ENCODE measurements at regions not wholly inside any gene's neighbourhood (a gene's known extent, or its start where the extent isn't known, plus 50 kb on each side); places are given as distances from the start of the nearest gene placed in this dataset.

DNA sequence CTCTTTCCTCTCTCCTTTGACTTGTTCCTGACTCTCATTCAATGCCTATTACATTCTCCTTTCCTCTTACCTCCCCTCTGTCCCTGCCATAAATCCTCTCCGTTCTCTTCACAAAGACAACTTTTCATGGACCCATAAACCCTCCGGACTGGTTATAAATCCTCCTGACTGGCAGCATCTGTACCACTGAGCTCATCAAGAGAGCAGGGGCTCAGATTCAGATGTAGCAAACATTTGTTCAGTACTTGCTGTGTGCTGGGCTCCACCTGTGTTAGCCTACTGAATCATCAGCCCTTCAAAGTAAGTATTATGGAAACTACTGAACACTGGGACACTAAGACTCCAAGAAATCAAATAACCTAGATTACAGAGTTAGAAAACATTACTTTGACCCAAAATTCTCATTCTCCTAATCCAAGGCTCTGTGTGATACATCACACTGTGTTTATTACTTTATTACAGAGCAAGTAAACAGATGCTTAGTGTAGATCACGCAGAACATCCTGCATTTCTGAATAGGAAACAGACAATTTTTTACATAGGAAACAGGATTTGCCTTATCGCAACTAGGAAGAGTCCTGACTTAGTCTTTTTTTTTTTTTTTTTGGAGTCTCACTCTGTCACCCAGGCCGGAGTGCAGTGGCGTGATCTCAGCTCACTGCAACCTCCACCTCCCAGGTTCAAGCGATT lies 108.6 kb upstream of the PDE1C start:
- H3K4me1 Mint-ChIP-seq (ENCODE audit: low read depth): peaks cover 14% of the 10 kb centered on the region
- no peak overlapping the region for H3K27ac Mint-ChIP-seq (ENCODE audit: unreplicated experiment)
- no peak for DNase-seq (ENCODE audit: low spot score)
- no peak overlapping the region for H3K4me3 Mint-ChIP-seq (ENCODE audit: unreplicated experiment)
- H3K36me3 Mint-ChIP-seq (ENCODE audit: low read depth): peaks cover 2% of the 10 kb centered on the region
- peaks cover 2% of the 10 kb centered on the region for H3K27me3 Mint-ChIP-seq (ENCODE audit: low read depth)
- no peaks in the 10 kb centered on the region for H3K9me3 Mint-ChIP-seq (ENCODE audit: low read depth)
- TF ChIP-seq, protein P1, sequence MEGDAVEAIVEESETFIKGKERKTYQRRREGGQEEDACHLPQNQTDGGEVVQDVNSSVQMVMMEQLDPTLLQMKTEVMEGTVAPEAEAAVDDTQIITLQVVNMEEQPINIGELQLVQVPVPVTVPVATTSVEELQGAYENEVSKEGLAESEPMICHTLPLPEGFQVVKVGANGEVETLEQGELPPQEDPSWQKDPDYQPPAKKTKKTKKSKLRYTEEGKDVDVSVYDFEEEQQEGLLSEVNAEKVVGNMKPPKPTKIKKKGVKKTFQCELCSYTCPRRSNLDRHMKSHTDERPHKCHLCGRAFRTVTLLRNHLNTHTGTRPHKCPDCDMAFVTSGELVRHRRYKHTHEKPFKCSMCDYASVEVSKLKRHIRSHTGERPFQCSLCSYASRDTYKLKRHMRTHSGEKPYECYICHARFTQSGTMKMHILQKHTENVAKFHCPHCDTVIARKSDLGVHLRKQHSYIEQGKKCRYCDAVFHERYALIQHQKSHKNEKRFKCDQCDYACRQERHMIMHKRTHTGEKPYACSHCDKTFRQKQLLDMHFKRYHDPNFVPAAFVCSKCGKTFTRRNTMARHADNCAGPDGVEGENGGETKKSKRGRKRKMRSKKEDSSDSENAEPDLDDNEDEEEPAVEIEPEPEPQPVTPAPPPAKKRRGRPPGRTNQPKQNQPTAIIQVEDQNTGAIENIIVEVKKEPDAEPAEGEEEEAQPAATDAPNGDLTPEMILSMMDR (IDR thresholded peaks at IDR 0.05): no peak

DNA sequence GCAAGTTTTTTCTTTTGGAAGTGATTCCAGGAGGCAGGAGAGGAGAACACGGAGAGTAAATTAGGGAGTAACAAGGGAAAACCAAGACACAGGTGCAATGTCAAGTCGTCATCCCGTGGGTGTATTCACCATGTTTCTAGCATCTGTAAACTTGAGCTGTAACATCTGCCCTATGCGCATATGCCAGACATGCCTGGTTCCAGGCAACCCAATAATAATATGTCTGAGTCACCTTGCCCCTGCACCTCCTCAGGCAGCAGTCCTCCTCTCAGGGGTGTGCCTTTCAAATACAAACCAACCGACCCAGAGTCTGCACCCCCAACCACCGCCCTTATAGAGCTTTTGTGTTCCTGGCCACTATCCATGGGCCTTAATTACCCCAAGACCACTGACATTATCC lies 107.0 kb upstream of the PDE1C start:
- H3K36me3 Mint-ChIP-seq (ENCODE audit: low read depth): peaks cover 2% of the 10 kb centered on the region
- peaks cover 14% of the 10 kb centered on the region for H3K4me1 Mint-ChIP-seq (ENCODE audit: low read depth)
- no peaks in the 10 kb centered on the region for H3K9me3 Mint-ChIP-seq (ENCODE audit: low read depth)
- no peak for DNase-seq (ENCODE audit: low spot score)
- H3K27me3 Mint-ChIP-seq (ENCODE audit: low read depth): peaks cover 2% of the 10 kb centered on the region
- TF ChIP-seq, protein P1 (IDR thresholded peaks at IDR 0.05): no peak
- H3K27ac Mint-ChIP-seq (ENCODE audit: unreplicated experiment): no peak overlapping the region
- no peak overlapping the region for H3K4me3 Mint-ChIP-seq (ENCODE audit: unreplicated experiment)

- DNase-seq (ENCODE audit: low spot score): no peak
- Mint-ChIP-seq H3K27me3 (ENCODE audit: low read depth) (no peaks in the 10 kb centered on the region), H3K4me3 (ENCODE audit: unreplicated experiment) (no peak overlapping the region), H3K27ac (ENCODE audit: unreplicated experiment) (no peak overlapping the region), H3K36me3 (ENCODE audit: low read depth) (peaks cover 2% of the 10 kb centered on the region), H3K4me1 (ENCODE audit: low read depth) (peaks cover 14% of the 10 kb centered on the region), H3K9me3 (ENCODE audit: low read depth) (no peaks in the 10 kb centered on the region)
- TF ChIP-seq, protein P1 (IDR thresholded peaks at IDR 0.05): no peak
Observed at GRCh38 chr7:32175099-32175498, 104.9 kb upstream of the PDE1C start.

- TF ChIP-seq, protein P1 (IDR thresholded peaks at IDR 0.05): no peak
- Mint-ChIP-seq H3K4me3 (ENCODE audit: unreplicated experiment) (no peak overlapping the region), H3K36me3 (ENCODE audit: low read depth) (no peaks in the 10 kb centered on the region), H3K27ac (ENCODE audit: unreplicated experiment) (no peak overlapping the region), H3K9me3 (ENCODE audit: low read depth) (peaks cover 4% of the 10 kb centered on the region), H3K4me1 (ENCODE audit: low read depth) (peaks cover 8% of the 10 kb centered on the region), H3K27me3 (ENCODE audit: low read depth) (no peaks in the 10 kb centered on the region)
- no peak for DNase-seq (ENCODE audit: low spot score)
Observed at GRCh38 chr7:32171248-32171647, 101.0 kb upstream of the PDE1C start.

DNA sequence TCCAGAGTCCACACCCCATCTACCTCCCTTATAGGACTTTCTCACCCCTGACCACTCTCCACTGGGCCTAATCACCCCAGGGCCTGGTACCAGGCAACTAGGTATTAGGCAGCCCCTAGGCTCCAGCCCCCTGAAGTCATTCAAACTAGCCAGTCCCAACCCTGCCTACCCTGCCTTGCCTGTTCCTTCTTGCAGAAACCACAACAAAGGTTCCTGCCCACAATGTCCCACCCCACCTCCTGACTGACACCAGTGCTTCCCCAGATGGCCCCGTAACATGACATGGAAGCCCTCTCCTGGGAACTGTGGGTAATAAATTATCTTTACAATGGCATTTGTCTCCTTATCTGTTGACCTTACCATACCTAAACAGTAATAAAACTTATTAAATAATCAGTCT lies 100.6 kb upstream of the PDE1C start:
- H3K4me1 Mint-ChIP-seq (ENCODE audit: low read depth): peaks cover 8% of the 10 kb centered on the region
- no peak for DNase-seq (ENCODE audit: low spot score)

More for the DNA sequence above, 100.6 kb upstream of the PDE1C start:
- H3K27me3 Mint-ChIP-seq (ENCODE audit: low read depth): no peaks in the 10 kb centered on the region
- H3K27ac Mint-ChIP-seq (ENCODE audit: unreplicated experiment): no peak overlapping the region
- no peaks in the 10 kb centered on the region for H3K36me3 Mint-ChIP-seq (ENCODE audit: low read depth)
- no peak overlapping the region for H3K4me3 Mint-ChIP-seq (ENCODE audit: unreplicated experiment)
- TF ChIP-seq, protein P1 (IDR thresholded peaks at IDR 0.05): no peak
- H3K9me3 Mint-ChIP-seq (ENCODE audit: low read depth): peaks cover 4% of the 10 kb centered on the region
